Caco-2 (cell line): ENCODE measurements at regions not wholly inside any gene's neighbourhood (a gene's known extent, or its start where the extent isn't known, plus 50 kb on each side); places are given as distances from the start of the nearest gene placed in this dataset.

Experiments used
- BruUV-seq: library from RNA; stranded (reverse); fragments of 400-500 nt; replicated peaks from 2 replicates; lab custom pipeline; 2021; lab: Mats Ljungman, UMichigan
- CTCF ChIA-PET: fragments of 300-600 bp; sonication (Branson Sonifier 250); formaldehyde crosslinking; loops from one replicate; lab custom pipeline; 2022; ENCODE audit warnings: antibody characterized with exemption; lab: Charles Lee
- POLR2A ChIA-PET: fragments of 300-600 bp; sonication (Branson Sonifier 250); formaldehyde crosslinking; loops from one replicate; lab custom pipeline; 2022; ENCODE audit warnings: antibody characterized with exemption; lab: Charles Lee
- DNase-seq, 2 experiments: peaks; one replicate each; pipeline versions ENCODE4 v3.0.0 to v3.0.0-alpha.2; 2020 to 2022
- H3K27me3 ChIP-seq: replicated peaks from 2 replicates; pipeline ENCODE4 v1.6.0; 2011; ENCODE audit warnings: low read length; ENCODE audit not compliant: control insufficient read depth, insufficient read depth
- H3K36me3 ChIP-seq: 2 replicates; pipeline ENCODE4 v1.5.1; 2011; ENCODE audit warnings: low read length; ENCODE audit not compliant: control insufficient read depth, insufficient read depth
- H3K4me1 ChIP-seq: fragments of 250-450 bp; sonication (Bioruptor Pico); 2 replicates; pipeline ENCODE4 v1.5.1; 2020; ENCODE audit warnings: mild to moderate bottlenecking
- H3K4me3 ChIP-seq: 2 replicates; pipeline ENCODE4 v1.5.1; 2011; ENCODE audit warnings: low read depth, mild to moderate bottlenecking, control low read depth, low read length
- H3K9me3 ChIP-seq: fragments of 250-450 bp; sonication (Bioruptor Pico); 2 replicates; pipeline ENCODE4 v1.5.1; 2020; ENCODE audit warnings: mild to moderate bottlenecking, moderate library complexity
- H3K27ac Mint-ChIP-seq: one replicate; pipeline ENCODE4 v1.8.0; 2022; ENCODE audit warnings: mixed read lengths; ENCODE audit not compliant: unreplicated experiment
- H3K27me3 Mint-ChIP-seq: one replicate; pipeline ENCODE4 v1.8.0; 2022; ENCODE audit warnings: mixed read lengths; ENCODE audit not compliant: insufficient read depth, unreplicated experiment
- H3K36me3 Mint-ChIP-seq: one replicate; pipeline ENCODE4 v1.8.0; 2022; ENCODE audit warnings: mild to moderate bottlenecking, mixed read lengths; ENCODE audit not compliant: insufficient read depth, unreplicated experiment
- H3K4me1 Mint-ChIP-seq: one replicate; pipeline ENCODE4 v1.8.0; 2022; ENCODE audit warnings: low read depth, mixed read lengths; ENCODE audit not compliant: unreplicated experiment
- H3K4me3 Mint-ChIP-seq: one replicate; pipeline ENCODE4 v1.8.0; 2022; ENCODE audit warnings: mild to moderate bottlenecking, moderate library complexity, mixed read lengths; ENCODE audit not compliant: unreplicated experiment
- H3K9me3 Mint-ChIP-seq: one replicate; pipeline ENCODE4 v1.8.0; 2022; ENCODE audit warnings: mixed read lengths; ENCODE audit not compliant: unreplicated experiment
- CTCF ChIP-seq, 2 experiments: fragments of 200-600 bp in 1 of 2; IDR thresholded peaks; 1 replicate in 1 of 2; 2 replicates in 1 of 2; pipeline versions ENCODE4 v1.5.1 to v1.8.0; 2011 to 2022; ENCODE audit warnings: antibody characterized with exemption in 1 of 2, control low read depth in 1 of 2, inconsistent platforms in 1 of 2, low read depth in 1 of 2, low read length in 1 of 2, mild to moderate bottlenecking in 1 of 2, moderate library complexity in 1 of 2; ENCODE audit not compliant: insufficient read depth in 1 of 2, severe bottlenecking in 1 of 2, unreplicated experiment in 1 of 2
- intact Hi-C: fragments of 100-400 bp; cut with micrococcal nuclease; formaldehyde crosslinking; loops from one replicate; pipeline ENCODE4 v1.10.0; 2022; ENCODE audit not compliant: unreplicated experiment

- Mint-ChIP-seq H3K9me3 (no peaks in the 10 kb centered on the region), H3K4me3 (no peak overlapping the region), H3K27me3 (peaks cover 9% of the 10 kb centered on the region), H3K4me1 (no peaks in the 10 kb centered on the region), H3K27ac (no peak overlapping the region), H3K36me3 (no peaks in the 10 kb centered on the region)
- no peak for DNase-seq
- TF ChIP-seq CTCF (IDR thresholded peaks at IDR 0.05; ENCODE audit: insufficient read depth in 1 of 2, low read depth in 1 of 2, low read length in 1 of 2, severe bottlenecking in 1 of 2, unreplicated experiment in 1 of 2), result no peak
- ChIA-PET POLR2A (no interaction called here), CTCF (interaction anchor here (0.5 kb wide), 1 partner anchor 18 kb away, joined by 3 read pairs; no protein-coding TSS in a partner anchor)
- Histone ChIP-seq H3K9me3 (no peaks in the 10 kb centered on the region), H3K36me3 (no peaks in the 10 kb centered on the region), H3K27me3 (no peaks in the 10 kb centered on the region), H3K4me1 (no peaks in the 10 kb centered on the region), H3K4me3 (no peak overlapping the region)
- intact Hi-C loops, result no loop called here
- BruUV-seq, result no TSS peak
Observed at GRCh38 chr5:6216471-6217075, 161.8 kb downstream of the MED10 start.

DNA sequence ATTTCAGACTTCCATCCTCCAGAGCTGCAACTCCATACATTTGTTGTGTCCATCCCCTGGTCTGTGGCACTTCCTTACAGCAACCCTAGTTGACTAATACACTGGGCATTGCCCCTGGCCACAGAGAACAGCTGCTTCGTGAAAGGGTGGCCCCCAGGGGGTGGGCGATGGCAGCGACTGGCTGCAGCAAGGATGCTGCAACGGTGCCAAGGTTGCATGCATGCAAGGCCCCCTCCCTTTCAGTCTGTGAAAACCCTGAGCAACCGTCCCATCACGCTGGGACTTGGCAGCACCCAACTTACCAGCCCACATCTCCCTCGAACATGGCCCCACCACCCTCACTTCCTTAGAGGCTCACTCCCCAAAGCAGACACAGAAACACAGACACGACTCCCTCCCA is 162.5 kb downstream of the MED10 start:
- ChIA-PET CTCF (no interaction called here), POLR2A (no interaction called here)
- BruUV-seq, result no TSS peak
- no peak overlapping the region for H3K4me3 Mint-ChIP-seq
- no peak for DNase-seq
- H3K27me3 Mint-ChIP-seq, result peaks cover 9% of the 10 kb centered on the region
- no peak overlapping the region for H3K27ac Mint-ChIP-seq
- TF ChIP-seq CTCF (IDR thresholded peaks at IDR 0.05; ENCODE audit: insufficient read depth in 1 of 2, low read depth in 1 of 2, low read length in 1 of 2, severe bottlenecking in 1 of 2, unreplicated experiment in 1 of 2), result no peak
- no peak overlapping the region for H3K4me3 ChIP-seq
- no peaks in the 10 kb centered on the region for H3K4me1 Mint-ChIP-seq
- H3K36me3 Mint-ChIP-seq, result no peaks in the 10 kb centered on the region
- no peaks in the 10 kb centered on the region for H3K9me3 Mint-ChIP-seq
- no peaks in the 10 kb centered on the region for H3K36me3 ChIP-seq
- no peaks in the 10 kb centered on the region for H3K4me1 ChIP-seq
- no peaks in the 10 kb centered on the region for H3K27me3 ChIP-seq
- intact Hi-C loops, result no loop called here
- no peaks in the 10 kb centered on the region for H3K9me3 ChIP-seq

- intact Hi-C loops, result no loop called here
- Histone ChIP-seq H3K36me3 (no peaks in the 10 kb centered on the region), H3K27me3 (no peaks in the 10 kb centered on the region), H3K4me3 (no peak overlapping the region), H3K9me3 (no peaks in the 10 kb centered on the region), H3K4me1 (no peaks in the 10 kb centered on the region)
- ChIA-PET CTCF (no interaction called here), POLR2A (no interaction called here)
- Mint-ChIP-seq H3K9me3 (no peaks in the 10 kb centered on the region), H3K4me1 (no peaks in the 10 kb centered on the region), H3K27me3 (peaks cover 12% of the 10 kb centered on the region), H3K27ac (no peak overlapping the region), H3K4me3 (no peak overlapping the region), H3K36me3 (no peaks in the 10 kb centered on the region)
- TF ChIP-seq CTCF (IDR thresholded peaks at IDR 0.05; ENCODE audit: insufficient read depth in 1 of 2, low read depth in 1 of 2, low read length in 1 of 2, severe bottlenecking in 1 of 2, unreplicated experiment in 1 of 2), result no peak
- no peak for DNase-seq
- no TSS peak for BruUV-seq
Observed at GRCh38 chr5:6212244-6212643, 166.1 kb downstream of the MED10 start.
